BLaER1 (cell line): ENCODE measurements at regions not wholly inside any gene's neighbourhood (a gene's known extent, or its start where the extent isn't known, plus 50 kb on each side); places are given as distances from the start of the nearest gene placed in this dataset.

Experiments
- H3K27ac ChIP-seq: shearing (Covaris generic); formaldehyde crosslinking; 2 replicates; pipeline ENCODE4 v1.8.1; 2022
- H3K27me3 ChIP-seq: shearing (Covaris generic); formaldehyde crosslinking; 2 replicates; pipeline ENCODE4 v1.8.1; 2022
- H3K36me3 ChIP-seq: shearing (Covaris generic); formaldehyde crosslinking; 2 replicates; pipeline ENCODE4 v1.8.1; 2022
- H3K4me1 ChIP-seq: shearing (Covaris generic); formaldehyde crosslinking; 2 replicates; pipeline ENCODE4 v1.8.1; 2022
- H3K4me2 ChIP-seq: shearing (Covaris generic); formaldehyde crosslinking; 2 replicates; pipeline ENCODE4 v1.8.1; 2022
- H3K4me3 ChIP-seq: shearing (Covaris generic); formaldehyde crosslinking; 2 replicates; pipeline ENCODE4 v1.8.1; 2022
- H3K9ac ChIP-seq: shearing (Covaris generic); formaldehyde crosslinking; 2 replicates; pipeline ENCODE4 v1.8.1; 2022
- H3K9me3 ChIP-seq: shearing (Covaris generic); formaldehyde crosslinking; 2 replicates; pipeline ENCODE4 v1.8.1; 2022
- H4K20me1 ChIP-seq: shearing (Covaris generic); formaldehyde crosslinking; 2 replicates; pipeline ENCODE4 v1.8.1; 2022
- Cebpa-rat ChIP-seq: shearing (Covaris generic); IDR thresholded peaks from 2 replicates; pipeline ENCODE4 v1.8.1; 2022

DNA sequence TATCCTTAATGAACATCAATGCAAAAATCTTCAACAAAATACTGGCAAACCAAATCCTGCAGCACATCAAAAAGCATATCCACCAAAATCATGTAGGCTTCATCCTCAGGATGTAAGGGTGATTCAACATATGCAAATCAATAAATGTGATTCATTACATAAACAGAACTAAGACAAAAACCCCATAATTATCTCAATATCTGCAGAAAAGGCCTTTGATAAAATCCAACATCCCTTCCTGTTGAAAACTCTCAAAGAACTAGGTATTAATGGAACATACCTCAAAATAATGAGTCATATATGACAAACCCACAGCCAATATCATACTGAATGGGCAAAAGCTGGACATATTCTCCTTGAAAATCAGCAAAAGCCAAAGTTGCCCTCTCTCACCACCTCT is 54.6 kb upstream of the DEPDC1 start:
- no peaks in the 10 kb centered on the region for H3K36me3 ChIP-seq
- H3K9ac ChIP-seq, result no peak overlapping the region
- H4K20me1 ChIP-seq, result no peaks in the 10 kb centered on the region
- H3K4me3 ChIP-seq, result no peak overlapping the region
- H3K27ac ChIP-seq, result no peak overlapping the region
- no peaks in the 10 kb centered on the region for H3K27me3 ChIP-seq
- H3K9me3 ChIP-seq, result peaks cover 34% of the 10 kb centered on the region
- H3K4me1 ChIP-seq, result no peaks in the 10 kb centered on the region
- TF ChIP-seq Cebpa-rat, result no peak
- H3K4me2 ChIP-seq, result no peak overlapping the region

DNA sequence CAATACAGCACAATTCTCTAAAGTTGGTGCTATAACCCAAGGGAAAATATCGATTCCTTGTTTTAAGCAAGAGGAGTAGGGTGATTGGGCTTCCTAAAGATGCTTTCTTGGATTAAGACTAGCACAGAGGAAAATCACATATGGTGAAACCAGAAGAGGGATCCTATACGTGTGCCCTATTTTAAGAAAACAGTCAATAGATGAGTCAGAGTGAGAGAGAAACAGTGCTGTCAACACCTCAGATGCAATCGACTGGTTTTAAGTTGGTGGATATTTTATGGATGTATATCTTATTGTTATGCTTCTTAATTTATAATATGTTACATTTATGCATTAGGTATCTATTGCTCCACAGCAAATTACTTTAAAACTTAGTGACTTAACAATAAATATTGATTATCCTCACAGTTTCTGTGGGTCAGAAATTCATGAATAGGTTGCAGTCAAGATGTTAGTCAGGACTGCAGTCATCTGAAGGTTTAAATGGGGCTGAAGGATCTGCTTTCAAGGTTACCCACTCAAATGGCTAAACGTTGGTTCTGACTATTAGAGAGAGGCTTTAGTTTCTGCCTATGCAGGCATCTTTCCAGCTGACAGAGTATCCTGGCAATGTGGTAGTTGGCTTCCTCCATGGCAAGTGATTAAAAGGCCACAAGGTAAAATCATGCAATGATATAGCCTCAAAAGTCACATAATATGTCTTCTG is 61.6 kb upstream of the DEPDC1 start:
- no peak for TF ChIP-seq Cebpa-rat
- Histone ChIP-seq H3K9me3 (peaks cover 13% of the 10 kb centered on the region), H3K27ac (no peak overlapping the region), H4K20me1 (no peaks in the 10 kb centered on the region), H3K36me3 (no peaks in the 10 kb centered on the region), H3K4me2 (no peak overlapping the region), H3K27me3 (no peaks in the 10 kb centered on the region), H3K9ac (no peak overlapping the region), H3K4me1 (no peaks in the 10 kb centered on the region), H3K4me3 (no peak overlapping the region)

DNA sequence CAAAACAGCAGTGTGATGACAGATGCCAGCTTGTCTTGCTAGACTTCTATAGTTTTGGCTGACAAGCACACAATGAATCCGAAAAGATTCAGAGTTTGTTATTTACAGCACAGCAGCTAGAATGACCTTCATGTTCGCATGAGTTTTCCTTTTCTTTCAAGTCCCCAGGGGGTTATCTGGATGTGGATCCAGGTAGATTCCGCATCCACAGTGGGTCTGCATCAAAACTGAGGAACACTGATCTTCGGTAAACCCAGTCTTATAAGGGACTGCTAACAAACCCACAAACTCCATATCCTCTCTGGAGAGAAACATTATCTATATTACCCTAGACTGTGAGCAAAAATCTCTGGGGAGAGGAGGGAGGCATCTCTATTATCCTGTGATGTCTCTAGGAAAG is 69.0 kb upstream of the DEPDC1 start:
- no peaks in the 10 kb centered on the region for H3K4me1 ChIP-seq
- H3K4me3 ChIP-seq, result no peak overlapping the region
- no peaks in the 10 kb centered on the region for H3K36me3 ChIP-seq
- no peaks in the 10 kb centered on the region for H4K20me1 ChIP-seq
- no peak overlapping the region for H3K9ac ChIP-seq
- H3K27ac ChIP-seq, result no peak overlapping the region
- TF ChIP-seq Cebpa-rat, result no peak
- no peaks in the 10 kb centered on the region for H3K27me3 ChIP-seq
- H3K9me3 ChIP-seq, result no peaks in the 10 kb centered on the region
- H3K4me2 ChIP-seq, result no peak overlapping the region

DNA sequence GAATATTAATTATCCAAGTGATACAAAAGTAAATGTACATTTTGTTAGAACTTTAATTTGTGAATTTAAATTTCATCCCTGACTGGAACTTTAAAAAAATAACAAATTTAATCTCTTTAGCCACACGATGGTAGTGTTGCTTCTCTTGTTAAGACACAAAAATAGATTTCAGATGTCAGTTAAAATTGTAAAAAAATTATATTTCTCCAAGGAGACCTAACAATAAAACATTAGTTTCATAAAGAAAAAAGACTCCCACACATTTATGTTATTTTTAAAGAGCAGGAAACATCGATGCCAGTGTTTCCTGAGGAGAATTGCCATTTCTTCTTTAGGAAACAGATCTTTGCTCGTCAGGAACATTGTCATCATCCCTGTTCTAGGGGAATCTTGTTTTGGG is 74.0 kb upstream of the DEPDC1 start:
- TF ChIP-seq Cebpa-rat, result no peak
- H3K27ac ChIP-seq, result no peak overlapping the region

DNA sequence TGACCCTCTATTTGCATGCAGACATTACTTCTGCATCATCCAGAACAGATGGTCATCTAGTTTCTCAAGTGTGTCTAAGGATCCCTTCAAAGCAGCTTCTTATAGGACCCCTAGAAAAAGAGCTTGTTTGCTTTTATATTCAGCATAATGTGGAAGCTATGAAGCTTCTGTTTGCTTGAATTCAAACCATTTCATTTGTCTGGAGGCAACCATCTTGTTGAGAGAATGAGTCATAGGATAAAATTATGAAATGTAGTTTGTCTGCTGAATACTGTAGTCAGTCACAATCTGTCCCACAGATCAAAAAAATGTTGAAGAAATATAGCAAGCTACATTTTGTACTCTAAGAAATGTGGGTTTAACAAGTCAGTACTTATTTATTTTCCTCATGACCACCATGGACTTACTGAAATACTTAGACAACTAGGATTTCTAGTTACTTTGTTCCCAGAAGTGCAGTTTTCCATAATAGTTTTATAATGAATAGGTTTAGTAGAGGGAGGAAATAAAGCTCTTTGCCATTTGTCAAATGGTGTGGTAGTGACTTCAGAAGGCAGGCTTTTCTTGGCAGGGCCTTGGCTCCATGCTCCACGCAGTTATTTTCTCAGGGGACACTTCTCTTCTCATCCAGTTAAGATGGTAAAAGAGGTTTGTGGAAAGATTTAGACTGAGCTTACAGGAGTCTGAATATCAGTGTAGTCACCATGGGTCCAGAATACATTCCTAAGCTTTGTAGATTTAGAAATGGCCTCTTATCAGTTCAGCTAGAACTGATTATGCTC is 74.8 kb upstream of the DEPDC1 start:
- H3K4me2 ChIP-seq, result no peak overlapping the region
- H3K27me3 ChIP-seq, result no peaks in the 10 kb centered on the region
- H3K9ac ChIP-seq, result no peak overlapping the region
- TF ChIP-seq Cebpa-rat, result no peak
- no peaks in the 10 kb centered on the region for H3K4me1 ChIP-seq
- H4K20me1 ChIP-seq, result no peaks in the 10 kb centered on the region
- H3K4me3 ChIP-seq, result no peak overlapping the region
- H3K36me3 ChIP-seq, result no peaks in the 10 kb centered on the region
- H3K9me3 ChIP-seq, result no peaks in the 10 kb centered on the region
- no peak overlapping the region for H3K27ac ChIP-seq

More for the DNA sequence above, 74.0 kb upstream of the DEPDC1 start:
- Histone ChIP-seq H3K36me3 (no peaks in the 10 kb centered on the region), H3K27me3 (no peaks in the 10 kb centered on the region), H3K4me2 (no peak overlapping the region), H3K9me3 (no peaks in the 10 kb centered on the region), H3K9ac (no peak overlapping the region), H3K4me1 (no peaks in the 10 kb centered on the region), H3K4me3 (no peak overlapping the region), H4K20me1 (no peaks in the 10 kb centered on the region)

DNA sequence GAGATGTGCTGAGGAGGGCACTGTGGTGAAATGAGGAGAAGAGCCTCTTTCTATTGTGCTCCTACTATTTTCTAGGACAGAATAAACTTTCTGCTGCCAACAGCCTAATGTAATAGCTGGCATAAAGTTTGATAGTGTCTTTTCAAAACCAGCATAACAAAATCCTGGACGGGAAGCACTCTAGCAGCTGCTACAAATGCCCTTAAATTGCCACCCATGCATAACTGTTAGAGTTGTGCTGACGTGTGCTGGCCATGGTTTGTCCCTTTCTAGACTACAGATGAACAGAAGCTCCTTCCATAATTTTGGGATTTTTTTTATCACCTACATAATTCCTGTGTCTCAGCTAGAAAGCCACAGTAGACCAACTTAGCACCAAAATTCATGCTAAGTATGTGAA is 88.5 kb upstream of the DEPDC1 start:
- Histone ChIP-seq H3K9ac (no peak overlapping the region), H3K4me2 (no peak overlapping the region), H3K27me3 (no peaks in the 10 kb centered on the region), H3K4me3 (no peak overlapping the region), H4K20me1 (no peaks in the 10 kb centered on the region), H3K27ac (no peak overlapping the region), H3K4me1 (no peaks in the 10 kb centered on the region), H3K9me3 (peaks cover 7% of the 10 kb centered on the region; the same call in 1 of the 2 replicates), H3K36me3 (no peaks in the 10 kb centered on the region)
- TF ChIP-seq Cebpa-rat, result no peak

DNA sequence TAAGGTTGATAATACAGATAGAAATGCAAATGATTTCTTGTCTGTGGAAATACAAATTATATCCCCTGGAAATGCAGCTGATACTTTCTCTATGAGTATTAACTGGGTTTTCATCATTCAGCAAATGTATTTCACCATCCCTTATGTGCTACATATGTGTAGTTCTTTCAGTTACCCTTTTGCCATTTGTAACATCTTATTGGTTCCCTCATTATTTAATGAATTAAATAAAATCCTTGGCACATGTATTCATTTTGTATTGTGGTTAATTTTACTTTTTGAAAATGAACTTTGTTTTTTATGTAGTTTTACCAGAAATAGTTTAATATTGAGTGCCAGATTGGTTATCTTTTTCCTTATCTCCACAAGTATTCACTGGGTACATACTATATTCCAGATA is 89.9 kb upstream of the DEPDC1 start:
- no peaks in the 10 kb centered on the region for H3K4me1 ChIP-seq
- no peak overlapping the region for H3K4me3 ChIP-seq
- no peak for TF ChIP-seq Cebpa-rat
- H3K27me3 ChIP-seq, result no peaks in the 10 kb centered on the region
- no peak overlapping the region for H3K4me2 ChIP-seq
- H3K9ac ChIP-seq, result no peak overlapping the region
- peaks cover 7% of the 10 kb centered on the region; the same call in 1 of the 2 replicates for H3K9me3 ChIP-seq
- H4K20me1 ChIP-seq, result no peaks in the 10 kb centered on the region
- H3K27ac ChIP-seq, result no peak overlapping the region
- no peaks in the 10 kb centered on the region for H3K36me3 ChIP-seq

DNA sequence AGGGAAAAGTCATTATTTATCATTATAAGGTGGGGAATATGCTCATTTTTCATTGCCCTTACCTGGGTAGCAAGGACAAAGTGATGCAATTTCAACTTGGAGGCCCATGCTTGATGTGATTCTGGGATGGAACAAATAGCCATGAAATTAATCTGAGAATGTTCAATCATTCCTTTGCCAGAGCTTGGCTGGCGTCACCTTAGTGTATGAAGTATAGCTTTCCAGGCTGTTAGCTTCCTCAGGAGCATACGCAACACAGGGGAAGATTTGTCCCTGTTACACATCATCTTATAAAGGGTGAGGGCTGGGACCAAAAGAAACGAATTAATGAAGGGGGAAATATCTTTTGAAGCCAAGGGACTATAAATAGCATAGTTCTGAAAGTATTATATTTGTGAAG is 91.4 kb upstream of the DEPDC1 start:
- Histone ChIP-seq H4K20me1 (no peaks in the 10 kb centered on the region), H3K9ac (no peak overlapping the region)
- no peak for TF ChIP-seq Cebpa-rat

DNA sequence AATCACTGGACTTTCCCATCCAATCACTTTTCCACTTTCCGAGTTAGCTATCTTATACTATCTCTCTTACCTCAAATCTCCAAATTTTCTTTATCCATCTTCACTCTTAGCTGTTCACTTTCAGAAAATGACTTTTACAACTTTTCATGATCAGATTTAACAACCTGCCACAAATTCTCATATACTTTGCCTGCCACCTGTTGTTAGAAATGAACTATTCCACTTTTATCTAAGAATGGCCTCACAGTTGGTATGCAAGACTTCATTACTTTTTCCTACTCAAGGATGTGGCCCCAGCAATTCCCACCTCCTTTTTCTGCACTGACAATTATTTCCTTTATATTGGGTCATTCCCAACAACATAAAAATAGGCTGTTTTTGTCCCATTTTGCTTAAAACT is 93.6 kb upstream of the DEPDC1 start:
- Histone ChIP-seq H3K36me3 (no peaks in the 10 kb centered on the region), H3K4me3 (no peak overlapping the region), H3K9me3 (no peaks in the 10 kb centered on the region), H4K20me1 (no peaks in the 10 kb centered on the region), H3K27me3 (no peaks in the 10 kb centered on the region), H3K9ac (no peak overlapping the region), H3K4me2 (no peak overlapping the region), H3K4me1 (no peaks in the 10 kb centered on the region), H3K27ac (no peak overlapping the region)
- no peak for TF ChIP-seq Cebpa-rat

More for the DNA sequence above, 91.4 kb upstream of the DEPDC1 start:
- no peaks in the 10 kb centered on the region for H3K36me3 ChIP-seq
- H3K27ac ChIP-seq, result no peak overlapping the region
- H3K4me2 ChIP-seq, result no peak overlapping the region
- no peak overlapping the region for H3K4me3 ChIP-seq
- no peaks in the 10 kb centered on the region for H3K27me3 ChIP-seq
- no peaks in the 10 kb centered on the region for H3K4me1 ChIP-seq
- peaks cover 3% of the 10 kb centered on the region; the same call in 1 of the 2 replicates for H3K9me3 ChIP-seq

DNA sequence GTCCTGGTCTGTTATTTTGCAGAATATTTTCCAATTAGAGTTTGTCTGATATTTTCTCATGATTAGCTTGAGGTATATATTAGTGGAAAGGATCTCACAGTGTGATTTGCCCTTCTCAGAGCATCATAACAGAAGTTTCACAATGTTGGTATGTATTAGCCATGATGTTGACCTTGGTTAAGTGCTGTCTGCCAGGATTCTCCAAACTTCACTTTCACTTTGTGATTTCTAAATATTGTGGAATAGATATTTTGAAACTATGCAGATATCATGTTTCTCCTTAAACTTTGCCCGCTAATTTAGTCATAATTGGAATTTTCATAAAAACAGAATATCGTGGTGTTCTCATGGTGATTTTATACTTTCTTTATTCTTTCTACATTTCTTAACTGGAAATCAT is 98.0 kb upstream of the DEPDC1 start:
- H3K4me2 ChIP-seq, result no peak overlapping the region
- no peak overlapping the region for H3K9ac ChIP-seq
- H3K9me3 ChIP-seq, result 0 out of 2 replicates have a peak, but pooled peaks cover 2% of the 10 kb centered on the region
- no peaks in the 10 kb centered on the region for H4K20me1 ChIP-seq
- no peak for TF ChIP-seq Cebpa-rat
- H3K4me1 ChIP-seq, result no peaks in the 10 kb centered on the region
- H3K4me3 ChIP-seq, result no peak overlapping the region
- H3K27ac ChIP-seq, result no peak overlapping the region
- H3K36me3 ChIP-seq, result no peaks in the 10 kb centered on the region
- H3K27me3 ChIP-seq, result no peaks in the 10 kb centered on the region
